HG02885 (cell line): ENCODE measurements at regions not wholly inside any gene's neighbourhood (a gene's known extent, or its start where the extent isn't known, plus 50 kb on each side); places are given as distances from the start of the nearest gene placed in this dataset.

Experiments
- ATAC-seq: cut with Tn5 transposase; IDR thresholded peaks from one replicate; pipeline ENCODE4 v1.9.1; 2021; ENCODE audit warnings: mild to moderate bottlenecking; ENCODE audit not compliant: unreplicated experiment, poor library complexity

DNA sequence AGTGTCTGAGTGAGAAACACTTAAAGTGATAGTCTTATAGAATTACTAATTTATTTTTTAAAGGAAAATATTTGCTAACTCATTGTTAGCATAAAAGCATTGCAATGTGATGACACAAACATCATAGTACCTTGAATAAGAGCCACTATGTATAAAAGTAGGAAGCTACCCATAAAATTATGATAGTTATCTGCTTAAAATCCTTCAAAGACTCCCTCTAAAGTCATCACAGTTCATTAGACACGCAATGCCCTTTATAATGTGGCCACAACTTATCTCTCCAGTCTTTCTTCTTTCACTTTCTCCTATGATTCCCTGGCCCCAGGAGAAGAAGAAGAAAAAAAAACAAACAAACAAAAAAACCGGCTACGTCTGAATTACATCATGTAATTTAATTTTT, 1144.0 kb upstream of the NUDT12 start:
- no peak for ATAC-seq

- ATAC-seq = no peak
Observed at GRCh38 chr5:104702212-104702611, 1139.6 kb upstream of the NUDT12 start.

DNA sequence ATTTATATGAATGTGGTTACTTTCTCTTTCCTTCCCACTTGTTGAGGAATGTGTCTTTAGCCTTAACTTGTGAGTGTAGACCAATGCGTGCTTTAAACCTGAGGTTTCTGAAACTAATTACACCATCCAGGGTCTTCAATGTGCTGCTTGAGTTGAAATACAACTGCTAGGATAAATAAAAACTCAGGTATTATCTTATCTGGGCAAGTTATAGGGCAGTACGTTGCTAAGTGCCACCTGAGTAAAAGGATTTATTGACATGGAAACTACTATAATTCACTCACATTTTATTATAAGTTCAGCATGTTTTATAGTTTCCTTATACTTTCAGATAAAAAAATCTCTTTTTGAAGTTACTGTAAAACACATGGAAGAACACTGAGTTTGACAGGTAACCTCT, 1136.8 kb upstream of the NUDT12 start:
- ATAC-seq = no peak

GRCh38 chr5:104661256-104661655, 1098.7 kb upstream of the NUDT12 start:
- no peak for ATAC-seq

GRCh38 chr5:104659497-104659896, 1096.9 kb upstream of the NUDT12 start:
- no peak for ATAC-seq

GRCh38 chr5:104652271-104652861, 1089.8 kb upstream of the NUDT12 start:
- no peak for ATAC-seq

DNA sequence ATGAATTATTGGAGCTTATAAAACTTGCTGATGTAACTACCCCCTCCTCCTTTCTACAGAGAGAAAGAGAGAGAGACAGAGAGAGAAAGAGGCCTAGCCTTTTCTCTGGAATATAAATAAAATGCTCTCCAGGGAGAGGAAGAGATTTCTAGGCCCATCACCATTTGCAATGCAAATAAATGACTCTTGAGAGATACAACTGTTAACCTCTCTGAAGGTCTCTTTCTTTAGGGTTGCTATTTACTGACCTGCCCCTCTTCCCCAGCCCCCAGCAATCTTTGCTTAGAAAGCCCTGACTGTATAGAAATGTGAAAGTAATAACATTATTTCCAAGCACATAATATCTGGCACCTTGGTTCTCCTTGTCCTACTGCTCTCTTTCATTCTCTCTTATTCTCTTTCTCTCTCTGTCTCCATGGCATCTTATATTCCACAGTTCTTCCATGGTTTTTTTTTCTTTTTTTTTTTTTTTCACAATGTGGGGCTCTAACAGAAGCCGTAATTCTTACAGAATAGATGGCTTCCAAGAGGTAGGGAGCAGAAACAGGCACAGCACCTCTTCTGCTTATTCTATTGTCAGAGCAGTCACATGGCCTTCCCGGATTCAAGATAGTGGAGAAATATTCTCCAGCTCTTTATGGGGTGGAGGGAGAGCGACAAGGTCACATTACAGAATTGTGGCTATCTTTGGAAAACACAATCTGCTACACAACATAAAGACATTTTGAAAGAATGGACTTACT, 1087.9 kb upstream of the NUDT12 start:
- ATAC-seq = no peak

GRCh38 chr5:104646416-104646815, 1083.8 kb upstream of the NUDT12 start:
- no peak for ATAC-seq

DNA sequence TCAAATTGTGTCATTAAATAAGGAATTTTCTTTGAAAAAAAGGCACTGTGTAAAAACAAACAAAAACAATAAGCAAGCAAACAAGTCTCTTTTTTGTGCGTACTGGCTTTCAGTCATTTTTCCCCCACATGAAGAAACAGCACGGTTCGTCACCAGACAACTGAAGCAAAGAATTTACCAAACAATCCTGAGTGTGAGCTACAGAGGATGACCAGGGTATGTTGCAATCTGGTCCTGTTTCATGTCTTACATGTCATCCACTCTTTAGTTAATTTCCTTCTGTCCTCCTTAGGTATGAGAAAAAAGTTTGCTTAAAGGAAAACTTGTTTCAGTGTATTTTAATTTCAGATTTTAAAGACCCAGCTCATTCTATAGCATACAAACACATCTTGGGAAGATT, 1080.7 kb upstream of the NUDT12 start:
- ATAC-seq = no peak

DNA sequence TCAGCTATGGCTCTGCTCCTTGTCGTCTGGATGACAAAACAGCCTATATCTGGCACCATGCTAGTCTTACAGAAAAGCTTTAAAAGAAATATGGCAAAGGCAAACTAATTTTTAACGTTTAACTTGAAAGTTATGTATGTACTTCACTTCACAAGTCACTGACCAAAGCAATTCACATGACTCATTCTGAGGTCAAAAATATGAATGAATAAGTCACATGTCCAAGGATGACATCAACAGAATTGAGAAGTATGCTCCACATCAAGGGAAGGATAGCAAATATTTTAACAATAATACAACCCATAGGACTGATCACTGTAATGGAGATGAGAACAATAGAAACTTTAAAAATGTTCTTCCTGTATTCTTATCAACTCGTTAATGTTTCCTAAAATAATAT, 1072.6 kb upstream of the NUDT12 start:
- no peak for ATAC-seq

- ATAC-seq = no peak
Observed at GRCh38 chr5:104628911-104629310, 1066.3 kb upstream of the NUDT12 start.

GRCh38 chr5:104626122-104626521, 1063.5 kb upstream of the NUDT12 start:
- no peak for ATAC-seq

DNA sequence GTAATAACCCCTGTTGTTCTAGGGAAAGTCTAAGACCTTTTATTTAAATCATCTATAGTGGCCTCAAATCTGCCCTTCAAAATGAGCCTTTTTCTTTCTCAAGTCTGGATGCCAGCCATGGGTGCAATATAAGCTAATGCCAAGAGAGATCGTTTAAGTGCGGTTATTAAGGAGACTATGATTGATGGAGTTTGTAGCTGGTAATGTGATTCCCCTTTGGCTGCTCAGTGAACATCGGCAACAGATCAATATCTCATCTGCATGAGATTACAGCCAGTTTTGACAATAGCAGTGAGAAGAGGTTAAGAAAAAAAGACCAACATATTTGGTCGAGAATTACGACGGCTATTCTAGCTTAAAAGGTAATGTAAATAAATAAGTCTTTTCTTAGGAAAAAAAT, 1049.4 kb upstream of the NUDT12 start:
- ATAC-seq = no peak

GRCh38 chr5:104611135-104611767, 1048.7 kb upstream of the NUDT12 start:
- no peak for ATAC-seq

DNA sequence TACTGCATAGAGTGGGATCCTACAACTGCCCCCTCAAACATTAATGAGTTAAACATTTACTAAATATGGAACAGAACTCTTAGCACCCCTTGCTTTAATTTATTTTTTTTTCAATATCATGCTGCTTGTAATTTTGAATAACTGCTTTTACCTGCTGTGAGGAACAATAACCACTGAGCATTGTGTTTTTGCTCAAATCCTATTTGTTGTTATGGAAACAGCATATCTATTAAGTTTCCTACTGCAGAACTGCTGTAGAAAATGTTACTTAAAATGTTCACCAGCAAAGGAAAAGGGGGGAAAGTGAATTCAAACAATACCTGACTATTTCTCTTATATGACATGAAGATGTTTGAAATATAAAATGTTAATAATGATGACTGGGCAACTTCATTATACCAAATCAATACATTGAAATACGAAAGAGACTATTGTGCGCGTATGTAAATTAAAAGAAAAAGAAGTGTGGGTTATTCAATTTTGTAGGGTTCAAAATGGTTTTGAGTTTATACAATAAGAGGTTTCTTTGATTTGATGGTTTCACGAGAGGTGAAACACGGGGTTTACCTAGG, 1043.8 kb upstream of the NUDT12 start:
- ATAC-seq = no peak

GRCh38 chr5:104599726-104600125, 1037.1 kb upstream of the NUDT12 start:
- no peak for ATAC-seq

- no peak for ATAC-seq
Observed at GRCh38 chr5:104598285-104598684, 1035.7 kb upstream of the NUDT12 start.

GRCh38 chr5:104594850-104595249, 1032.3 kb upstream of the NUDT12 start:
- no peak for ATAC-seq

DNA sequence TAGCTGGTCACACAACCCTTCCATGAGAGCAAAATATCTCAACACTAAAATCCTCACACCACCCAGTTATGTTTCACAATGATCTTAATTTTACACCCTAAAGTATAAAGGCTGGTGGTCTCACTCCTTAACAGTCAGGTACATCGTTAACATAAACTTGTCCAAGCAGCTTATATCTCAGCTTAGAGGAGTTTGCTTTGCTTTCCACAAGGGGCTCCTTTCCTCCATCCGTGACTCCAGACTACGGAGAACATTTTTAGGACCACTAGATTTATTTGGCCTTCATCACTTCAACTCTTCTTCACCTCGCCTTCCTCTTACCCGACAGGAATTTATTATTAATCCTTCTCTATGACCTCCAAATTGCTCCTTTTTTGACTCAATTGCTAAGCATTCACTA, 1014.1 kb upstream of the NUDT12 start:
- no peak for ATAC-seq

GRCh38 chr5:104573949-104574709, 1011.5 kb upstream of the NUDT12 start:
- ATAC-seq = no peak

DNA sequence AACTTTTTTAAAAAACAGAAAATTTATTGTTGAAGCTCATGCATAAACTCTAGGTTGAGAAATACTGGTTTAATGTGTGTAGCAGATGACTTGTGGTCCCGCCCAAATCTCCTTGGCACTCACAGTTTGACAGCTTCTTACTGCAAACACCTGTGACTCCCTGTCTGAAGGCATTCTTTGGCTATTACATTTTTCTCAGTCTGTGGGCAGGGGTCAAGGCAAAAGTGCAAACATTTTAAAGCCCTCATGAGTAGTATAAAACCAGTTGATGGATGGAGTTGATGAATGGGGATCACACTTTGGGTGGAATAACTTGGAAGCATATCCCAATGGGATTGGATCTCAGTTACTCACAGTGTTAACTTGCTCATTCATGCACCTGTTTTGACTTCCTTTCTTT, 1007.0 kb upstream of the NUDT12 start:
- no peak for ATAC-seq
